ENCODE measurements at regions not wholly inside any gene's neighbourhood (a gene's known extent, or its start where the extent isn't known, plus 50 kb on each side); places are given as distances from the start of the nearest gene placed in this dataset.

GRCh38 chr6:137808836-137809315 is 58.2 kb upstream of the TNFAIP3 start:
- TF ChIP-seq CTCF (IDR thresholded peaks at IDR 0.05; ENCODE audit: low read length) (no peak), EZH2 (optimal IDR thresholded peaks at IDR 0.05; ENCODE audit: low read depth, low read length) (no peak), EZH2phosphoT487 (IDR thresholded peaks at IDR 0.05; ENCODE audit: low read length) (no peak)
